Body of pancreas (tissue), 4 donors: ENCODE measurements at regions not wholly inside any gene's neighbourhood (a gene's known extent, or its start where the extent isn't known, plus 50 kb on each side); places are given as distances from the start of the nearest gene placed in this dataset.

Experiments
- ATAC-seq: fragments of 150-250 bp; one replicate; pipeline ENCODE4 v1.9.1; 2016
- DNase-seq, 4 donors: peaks; one replicate each; pipeline ENCODE4 v3.0.0-alpha.2; 2019
- H3K27ac ChIP-seq, 4 donors: fragments of 200-600 bp; sonication (generic); 1 replicate in 3 of 4; 2 replicates in 1 of 4; pipeline versions ENCODE4 v1.5.1 to v1.6.1; 2016 to 2019; ENCODE audit warnings: mild to moderate bottlenecking in 1 of 4, mixed read lengths in 1 of 4, moderate library complexity in 1 of 4
- H3K27me3 ChIP-seq, 2 donors: fragments of 200-600 bp; sonication (generic); one replicate each; pipeline ENCODE4 v1.6.0; 2016; ENCODE audit warnings: mild to moderate bottlenecking in 1 of 2
- H3K36me3 ChIP-seq, 2 donors: fragments of 200-600 bp; sonication (generic); replicated peaks in 1 of 2; 2 replicates each; pipeline ENCODE4 v1.5.1; 2016; ENCODE audit warnings: low read depth in 2 of 2; ENCODE audit not compliant: insufficient read depth in 1 of 2
- H3K4me1 ChIP-seq: fragments of 200-600 bp; sonication (generic); one replicate; pipeline ENCODE4 v1.6.0; 2016
- H3K4me3 ChIP-seq, 2 donors: fragments of 200-600 bp; sonication (generic); 1 replicate in 1 of 2; 2 replicates in 1 of 2; pipeline ENCODE4 v1.5.1; 2016 to 2019
- H3K9me3 ChIP-seq, 3 donors: fragments of 200-600 bp; sonication (generic); 1 replicate in 2 of 3; 2 replicates in 1 of 3; pipeline ENCODE4 v1.5.1; 2016
- CTCF ChIP-seq, 7 experiments: fragments of 450-650 bp in 4 of 7; fragments of 200-600 bp in 3 of 7; sonication (generic) in 3 of 7; IDR thresholded peaks; one replicate each; pipeline ENCODE4 v1.5.1; 2016 to 2019; ENCODE audit warnings: antibody characterized with exemption in 7 of 7
- POLR2A ChIP-seq, 3 donors: fragments of 450-650 bp; IDR thresholded peaks; one replicate each; pipeline ENCODE4 v1.6.1; 2016; ENCODE audit warnings: antibody characterized with exemption in 3 of 3, mild to moderate bottlenecking in 2 of 3
- WGBS, 2 donors: methylation state at CpG; one replicate each; pipeline ENCODE4 v1.1.5; 2017; 5-methylcytosine and 5-hydroxymethylcytosine counted together
- intact Hi-C: fragments of 100-400 bp; cut with DNase I; formaldehyde crosslinking; loops from one replicate; pipeline ENCODE4 v1.15.1; 2023

DNA sequence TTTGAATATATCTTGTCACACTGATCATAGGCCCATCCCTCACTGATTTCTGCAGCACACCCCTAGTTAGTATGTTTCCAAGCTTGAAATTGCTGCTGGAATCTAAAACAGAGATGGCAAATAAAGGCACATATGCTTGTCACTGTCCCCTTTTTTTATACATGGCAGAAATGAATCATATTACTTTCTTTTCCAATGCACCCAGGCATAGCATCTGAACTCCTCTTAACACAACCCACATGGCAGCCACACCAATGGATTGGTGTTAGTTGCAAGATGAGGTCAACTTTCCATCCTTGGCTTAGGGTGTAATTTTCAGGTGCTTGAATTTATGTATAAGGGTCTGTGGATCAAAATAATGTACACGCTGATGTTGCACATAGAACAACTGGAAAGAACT, 473.8 kb upstream of the ZNF608 start:
- 84 to 100% methylated on average over 1 of the region's 1 CpG for WGBS, 2 donors
- intact Hi-C loops, result no loop called here
- peaks cover 8% of the 10 kb centered on the region for H3K4me1 ChIP-seq
- H3K27me3 ChIP-seq, result no peaks in the 10 kb centered on the region
- H3K9me3 ChIP-seq, result no peaks in the 10 kb centered on the region
- H3K27ac ChIP-seq, result no peak overlapping the region
- ATAC-seq (no peak), DNase-seq (no peak)
- no peak overlapping the region for H3K4me3 ChIP-seq
- TF ChIP-seq POLR2A (IDR thresholded peaks at IDR 0.05), result no peak
- TF ChIP-seq CTCF (IDR thresholded peaks at IDR 0.05), result no peak
- no peaks in the 10 kb centered on the region for H3K36me3 ChIP-seq

GRCh38 chr5:125222597-125223240, 476.3 kb upstream of the ZNF608 start:
- no peaks in the 10 kb centered on the region for H3K36me3 ChIP-seq
- H3K4me1 ChIP-seq, result peaks cover 8% of the 10 kb centered on the region
- TF ChIP-seq POLR2A (IDR thresholded peaks at IDR 0.05) (no peak), CTCF (IDR thresholded peaks at IDR 0.05) (no peak)
- no peaks in the 10 kb centered on the region for H3K27me3 ChIP-seq
- no peak overlapping the region for H3K27ac ChIP-seq
- no peak for DNase-seq
- intact Hi-C loops, result no loop called here
- WGBS, 2 donors, result 64% methylated on average over 7 of the region's 7 CpGs
- no peak overlapping the region for H3K4me3 ChIP-seq
- H3K9me3 ChIP-seq, result no peaks in the 10 kb centered on the region
- ATAC-seq, result no peak

DNA sequence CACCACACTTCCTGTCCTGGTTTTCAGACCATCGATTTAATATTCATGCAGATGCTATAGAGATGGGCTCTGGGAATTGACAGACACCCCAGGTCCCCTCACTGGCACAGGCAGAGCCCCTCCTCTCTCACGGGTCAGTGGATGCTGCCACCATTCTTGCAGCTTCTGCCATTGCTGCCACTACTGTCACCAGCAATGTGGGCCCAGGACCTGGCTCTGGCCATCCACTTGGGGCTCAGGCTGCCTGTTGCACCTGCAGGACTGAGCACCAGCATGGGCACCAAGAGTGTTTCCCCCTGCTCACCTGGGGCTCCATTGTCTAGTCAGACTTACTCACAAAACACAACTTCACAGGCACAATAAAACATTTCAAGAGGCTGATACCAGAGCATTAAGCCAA, 479.0 kb upstream of the ZNF608 start:
- H3K36me3 ChIP-seq, result no peaks in the 10 kb centered on the region
- DNase-seq, result no peak
- intact Hi-C loops, result no loop called here
- 29 to 39% methylated on average over 2 of the region's 2 CpGs for WGBS, 2 donors
- no peak for TF ChIP-seq POLR2A (IDR thresholded peaks at IDR 0.05)
- no peak for TF ChIP-seq CTCF (IDR thresholded peaks at IDR 0.05)
- no peaks in the 10 kb centered on the region for H3K27me3 ChIP-seq
- peaks cover 8% of the 10 kb centered on the region for H3K4me1 ChIP-seq
- H3K4me3 ChIP-seq, result no peak overlapping the region
- H3K27ac ChIP-seq, result no peak overlapping the region
- no peaks in the 10 kb centered on the region for H3K9me3 ChIP-seq
- ATAC-seq, result no peak

DNA sequence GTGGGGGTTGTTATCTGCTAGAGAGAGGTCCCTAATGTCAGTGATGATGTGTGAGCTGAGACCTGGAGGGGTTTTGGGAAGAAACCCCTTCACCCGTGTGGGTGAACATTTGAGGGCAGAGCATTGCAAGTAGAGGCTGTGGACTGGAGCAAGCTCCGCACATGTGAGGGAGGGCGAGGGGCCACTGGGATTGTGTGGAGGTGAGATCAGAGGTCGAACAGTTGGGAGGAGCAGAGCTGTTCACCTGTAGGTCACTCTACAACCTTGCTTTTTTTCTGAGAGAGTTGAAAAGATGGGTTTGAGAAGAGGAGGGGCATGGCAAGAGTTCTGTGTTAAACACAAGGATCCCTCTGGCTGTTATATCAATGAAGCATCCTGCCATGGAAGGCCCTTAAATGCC, 480.4 kb upstream of the ZNF608 start:
- 73% methylated on average over 4 of the region's 4 CpGs for WGBS, 2 donors
- DNase-seq, result no peak
- TF ChIP-seq CTCF (IDR thresholded peaks at IDR 0.05) (no peak), POLR2A (IDR thresholded peaks at IDR 0.05) (no peak)

More for the DNA sequence above, 480.4 kb upstream of the ZNF608 start:
- Histone ChIP-seq H3K4me3 (no peak overlapping the region), H3K27me3 (no peaks in the 10 kb centered on the region), H3K9me3 (no peaks in the 10 kb centered on the region), H3K36me3 (no peaks in the 10 kb centered on the region), H3K4me1 (peaks cover 8% of the 10 kb centered on the region), H3K27ac (no peak overlapping the region)
- no peak for ATAC-seq
- intact Hi-C loops, result no loop called here
